Glutamatergic neuron (in vitro differentiated cells): ENCODE measurements at regions not wholly inside any gene's neighbourhood (a gene's known extent, or its start where the extent isn't known, plus 50 kb on each side); places are given as distances from the start of the nearest gene placed in this dataset.
"Not testable (repeated sequence)": the region's sequence is repeated elsewhere in the genome, so short reads cannot be mapped to it uniquely, and the experiment has no call there.

Experiments used
- DNase-seq: peaks from one replicate; pipeline ENCODE4 v3.0.0; 2022
- H3K27ac Mint-ChIP-seq: one replicate; pipeline ENCODE4 v1.8.0; 2020; ENCODE audit warnings: mild to moderate bottlenecking, mixed read lengths, inconsistent platforms; ENCODE audit not compliant: unreplicated experiment
- H3K27me3 Mint-ChIP-seq: one replicate; pipeline ENCODE4 v1.8.0; 2020; ENCODE audit warnings: mild to moderate bottlenecking, moderate library complexity, mixed read lengths, inconsistent platforms; ENCODE audit not compliant: unreplicated experiment
- H3K36me3 Mint-ChIP-seq: one replicate; pipeline ENCODE4 v1.8.0; 2020; ENCODE audit warnings: mild to moderate bottlenecking, mixed read lengths, inconsistent platforms; ENCODE audit not compliant: unreplicated experiment
- H3K4me1 Mint-ChIP-seq: one replicate; pipeline ENCODE4 v1.8.0; 2020; ENCODE audit warnings: mild to moderate bottlenecking, low read depth, mixed read lengths, inconsistent platforms; ENCODE audit not compliant: unreplicated experiment
- H3K4me3 Mint-ChIP-seq: one replicate; pipeline ENCODE4 v1.8.0; 2020; ENCODE audit warnings: mild to moderate bottlenecking, mixed read lengths, inconsistent platforms; ENCODE audit not compliant: unreplicated experiment
- H3K9me3 Mint-ChIP-seq: one replicate; pipeline ENCODE4 v1.8.0; 2020; ENCODE audit warnings: mild to moderate bottlenecking, moderate library complexity, mixed read lengths, inconsistent platforms; ENCODE audit not compliant: unreplicated experiment
- CTCF ChIP-seq: fragments of 200-600 bp; sonication (generic); IDR thresholded peaks from one replicate; pipeline ENCODE4 v1.5.0; 2021; ENCODE audit not compliant: partially characterized antibody, unreplicated experiment

DNA sequence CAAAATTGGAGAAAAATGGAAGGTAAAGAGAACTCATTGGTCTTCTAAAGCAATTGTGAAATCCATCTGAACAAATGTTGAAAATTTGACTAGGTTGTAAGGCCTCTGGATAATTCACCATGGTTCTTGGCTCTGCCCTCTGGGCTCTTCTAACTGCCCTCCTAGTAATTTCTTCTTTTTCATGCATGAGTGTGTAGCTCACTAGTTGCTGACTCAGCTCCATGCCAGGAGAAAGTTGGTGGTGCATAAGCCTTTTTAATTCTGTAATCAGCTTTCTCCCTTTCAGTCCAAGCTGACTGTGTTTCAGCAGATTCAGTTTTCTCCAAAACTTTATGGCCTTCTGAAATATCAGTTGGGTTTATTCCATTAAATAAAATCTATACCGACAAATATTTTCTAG is 877.8 kb upstream of the ATXN7L3B start:
- Mint-ChIP-seq H3K36me3 (no peaks in the 10 kb centered on the region), H3K27ac (no peak overlapping the region), H3K9me3 (peaks cover 7% of the 10 kb centered on the region), H3K27me3 (no peaks in the 10 kb centered on the region), H3K4me3 (no peak overlapping the region), H3K4me1 (no peaks in the 10 kb centered on the region)
- no peak for TF ChIP-seq CTCF
- DNase-seq: no peak

DNA sequence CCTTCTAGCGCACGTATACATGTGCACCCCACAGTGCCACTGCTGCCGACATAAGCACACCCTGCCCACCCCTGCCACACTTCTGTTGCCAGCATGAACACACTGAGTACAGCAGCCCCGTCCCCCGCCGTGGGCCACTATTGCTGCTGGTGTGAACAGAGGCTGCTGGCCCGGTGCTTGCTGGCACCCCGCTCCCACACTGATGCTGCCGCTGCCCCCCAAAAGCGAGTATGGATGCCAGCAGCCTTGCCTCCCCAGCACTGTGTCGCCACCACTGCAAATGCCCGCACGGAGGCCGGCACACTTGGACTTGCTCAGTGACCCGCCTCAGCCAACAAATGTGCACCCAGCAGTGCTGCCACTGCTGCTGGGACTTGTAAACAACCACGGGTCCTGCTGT is 872.4 kb upstream of the ATXN7L3B start:
- no peak overlapping the region for H3K27ac Mint-ChIP-seq
- no peak for TF ChIP-seq CTCF

DNA sequence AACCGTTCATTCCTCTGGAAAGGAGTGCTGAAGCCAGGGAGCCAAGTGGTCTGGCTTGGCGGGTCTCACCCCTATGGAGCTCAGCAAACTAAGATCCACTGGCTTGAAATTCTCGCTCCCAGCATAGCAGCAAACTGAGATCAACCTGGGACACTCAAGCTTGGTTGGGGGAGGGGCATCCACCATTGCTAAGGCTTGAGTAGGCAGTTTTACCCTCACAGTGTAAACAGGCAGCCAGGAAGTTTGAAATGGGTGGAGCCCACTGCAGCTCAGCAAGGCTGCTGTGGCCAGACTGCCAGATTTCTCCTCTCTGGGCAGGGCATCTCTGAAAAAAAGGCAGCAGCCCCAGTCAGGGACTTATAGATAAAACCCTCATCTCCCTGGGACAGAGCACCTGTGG is 866.1 kb upstream of the ATXN7L3B start:
- H3K27me3 Mint-ChIP-seq, H3K9me3 Mint-ChIP-seq, H3K36me3 Mint-ChIP-seq, H3K27ac Mint-ChIP-seq, H3K4me3 Mint-ChIP-seq, H3K4me1 Mint-ChIP-seq, DNase-seq: not testable (repeated sequence)

More for the DNA sequence above, 872.4 kb upstream of the ATXN7L3B start:
- no peak for DNase-seq
- Mint-ChIP-seq H3K27me3 (no peaks in the 10 kb centered on the region), H3K36me3 (no peaks in the 10 kb centered on the region), H3K4me3 (no peak overlapping the region), H3K9me3 (peaks cover 1% of the 10 kb centered on the region), H3K4me1 (no peaks in the 10 kb centered on the region)

- no peak overlapping the region for H3K4me3 Mint-ChIP-seq
- no peak overlapping the region for H3K27ac Mint-ChIP-seq
- no peak for TF ChIP-seq CTCF
- peaks cover 2% of the 10 kb centered on the region for H3K27me3 Mint-ChIP-seq
- no peaks in the 10 kb centered on the region for H3K4me1 Mint-ChIP-seq
- no peak for DNase-seq
- no peaks in the 10 kb centered on the region for H3K36me3 Mint-ChIP-seq
- H3K9me3 Mint-ChIP-seq: no peaks in the 10 kb centered on the region
Measured at GRCh38 chr12:73677520-73678291, 859.9 kb upstream of the ATXN7L3B start.

- H3K27me3 Mint-ChIP-seq: peaks cover 2% of the 10 kb centered on the region
- no peak for DNase-seq
- H3K27ac Mint-ChIP-seq: no peak overlapping the region
- no peaks in the 10 kb centered on the region for H3K9me3 Mint-ChIP-seq
- H3K4me3 Mint-ChIP-seq: no peak overlapping the region
- no peaks in the 10 kb centered on the region for H3K36me3 Mint-ChIP-seq
- TF ChIP-seq CTCF: no peak
- H3K4me1 Mint-ChIP-seq: no peaks in the 10 kb centered on the region
Measured at GRCh38 chr12:73678335-73678734, 859.3 kb upstream of the ATXN7L3B start.
